ENCODE measurements at regions not wholly inside any gene's neighbourhood (a gene's known extent, or its start where the extent isn't known, plus 50 kb on each side); places are given as distances from the start of the nearest gene placed in this dataset.
"Not testable (repeated sequence)": the region's sequence is repeated elsewhere in the genome, so short reads cannot be mapped to it uniquely, and the experiment has no call there.

GRCh38 chr2:209138079-209138478 is 285.8 kb upstream of the MAP2 start:
- no peak overlapping the region for H3K4me3 ChIP-seq (replicated peaks; ENCODE audit: low read depth, low read length)
- TF ChIP-seq CTCF (IDR thresholded peaks at IDR 0.05; ENCODE audit: low read length, missing control alignments), result no peak

GRCh38 chr2:209141142-209141541 is 282.7 kb upstream of the MAP2 start:
- no peak for DNase-seq (ENCODE audit: low read depth)
- TF ChIP-seq CTCF (IDR thresholded peaks at IDR 0.05; ENCODE audit: low read length, missing control alignments), result no peak
- no peak overlapping the region for H3K4me3 ChIP-seq (replicated peaks; ENCODE audit: low read depth, low read length)

More at GRCh38 chr2:209138079-209138478, 285.8 kb upstream of the MAP2 start:
- no peak for DNase-seq (ENCODE audit: low read depth)

- DNase-seq (ENCODE audit: low read depth), result no peak
- no peak for TF ChIP-seq CTCF (IDR thresholded peaks at IDR 0.05; ENCODE audit: low read length, missing control alignments)
- no peak overlapping the region for H3K4me3 ChIP-seq (replicated peaks; ENCODE audit: low read depth, low read length)
Observed at GRCh38 chr2:209141818-209142217, 282.0 kb upstream of the MAP2 start.

- not testable (repeated sequence) for DNase-seq (ENCODE audit: low read depth); H3K4me3 ChIP-seq (replicated peaks; ENCODE audit: low read depth, low read length)
Observed at GRCh38 chr2:209145220-209145691, 278.6 kb upstream of the MAP2 start.

- no peak for DNase-seq (ENCODE audit: low read depth)
- H3K4me3 ChIP-seq (replicated peaks; ENCODE audit: low read depth, low read length), result no peak overlapping the region
- TF ChIP-seq CTCF (IDR thresholded peaks at IDR 0.05; ENCODE audit: low read length, missing control alignments), result no peak
Observed at GRCh38 chr2:209145941-209146681, 277.7 kb upstream of the MAP2 start.

GRCh38 chr2:209146682-209147320 is 277.0 kb upstream of the MAP2 start:
- H3K4me3 ChIP-seq (replicated peaks; ENCODE audit: low read depth, low read length), result no peak overlapping the region
- DNase-seq (ENCODE audit: low read depth), result no peak
- no peak for TF ChIP-seq CTCF (IDR thresholded peaks at IDR 0.05; ENCODE audit: low read length, missing control alignments)

GRCh38 chr2:209147981-209148380 is 275.9 kb upstream of the MAP2 start:
- DNase-seq (ENCODE audit: low read depth), result no peak

More at GRCh38 chr2:209147981-209148380, 275.9 kb upstream of the MAP2 start:
- no peak overlapping the region for H3K4me3 ChIP-seq (replicated peaks; ENCODE audit: low read depth, low read length)
- no peak for TF ChIP-seq CTCF (IDR thresholded peaks at IDR 0.05; ENCODE audit: low read length, missing control alignments)

Measured in fibroblast of pulmonary artery (primary cell).